WTC11 (cell line): ENCODE measurements at regions not wholly inside any gene's neighbourhood (a gene's known extent, or its start where the extent isn't known, plus 50 kb on each side); places are given as distances from the start of the nearest gene placed in this dataset.

Experiments used
- CREM ChIP-seq: sonication (generic); formaldehyde crosslinking; IDR thresholded peaks from 2 replicates; pipeline ENCODE4 v1.8.1; 2022; ENCODE audit warnings: mild to moderate bottlenecking, missing genetic modification reagents, moderate library complexity
- ELF4 ChIP-seq: sonication (generic); formaldehyde crosslinking; IDR thresholded peaks from 2 replicates; pipeline ENCODE4 v1.8.1; 2022; ENCODE audit warnings: low read depth, mild to moderate bottlenecking, moderate library complexity, missing genetic modification reagents
- MYBL2 ChIP-seq: sonication (generic); formaldehyde crosslinking; IDR thresholded peaks from 2 replicates; pipeline ENCODE4 v1.8.1; 2023; ENCODE audit warnings: mild to moderate bottlenecking, moderate library complexity, missing genetic modification reagents
- RELA ChIP-seq: sonication (generic); formaldehyde crosslinking; IDR thresholded peaks from 2 replicates; pipeline ENCODE4 v1.8.1; 2022; ENCODE audit warnings: missing genetic modification reagents, mild to moderate bottlenecking, borderline replicate concordance
- ZNF138 ChIP-seq: sonication (generic); formaldehyde crosslinking; conservative IDR thresholded peaks from 2 replicates; pipeline ENCODE4 v1.8.1; 2022; ENCODE audit warnings: mild to moderate bottlenecking, moderate library complexity, missing genetic modification reagents
- TF ChIP-seq, protein P1 (sequence below): fragments of 200-600 bp; IDR thresholded peaks from 2 replicates; pipeline ENCODE4 v1.8.0; 2022; ENCODE audit warnings: antibody characterized with exemption
- TF ChIP-seq, protein P2 (sequence below): sonication (generic); formaldehyde crosslinking; IDR thresholded peaks from 2 replicates; pipeline ENCODE4 v1.8.0; 2023; ENCODE audit warnings: mild to moderate bottlenecking, missing genetic modification reagents
- TF ChIP-seq, protein P3 (sequence below): sonication (generic); formaldehyde crosslinking; IDR thresholded peaks from 2 replicates; pipeline ENCODE4 v1.8.0; 2022; ENCODE audit warnings: mild to moderate bottlenecking, missing genetic modification reagents
- TF ChIP-seq, protein P4 (sequence below): fragments of 250-450 bp; sonication (Bioruptor Pico); IDR thresholded peaks from 2 replicates; pipeline ENCODE4 v1.9.0; 2021; ENCODE audit warnings: mild to moderate bottlenecking, borderline replicate concordance
- TF ChIP-seq, protein P5 (sequence below): sonication (generic); formaldehyde crosslinking; IDR thresholded peaks from 2 replicates; pipeline ENCODE4 v1.8.1; 2022; ENCODE audit warnings: mild to moderate bottlenecking, moderate library complexity, missing genetic modification reagents

DNA sequence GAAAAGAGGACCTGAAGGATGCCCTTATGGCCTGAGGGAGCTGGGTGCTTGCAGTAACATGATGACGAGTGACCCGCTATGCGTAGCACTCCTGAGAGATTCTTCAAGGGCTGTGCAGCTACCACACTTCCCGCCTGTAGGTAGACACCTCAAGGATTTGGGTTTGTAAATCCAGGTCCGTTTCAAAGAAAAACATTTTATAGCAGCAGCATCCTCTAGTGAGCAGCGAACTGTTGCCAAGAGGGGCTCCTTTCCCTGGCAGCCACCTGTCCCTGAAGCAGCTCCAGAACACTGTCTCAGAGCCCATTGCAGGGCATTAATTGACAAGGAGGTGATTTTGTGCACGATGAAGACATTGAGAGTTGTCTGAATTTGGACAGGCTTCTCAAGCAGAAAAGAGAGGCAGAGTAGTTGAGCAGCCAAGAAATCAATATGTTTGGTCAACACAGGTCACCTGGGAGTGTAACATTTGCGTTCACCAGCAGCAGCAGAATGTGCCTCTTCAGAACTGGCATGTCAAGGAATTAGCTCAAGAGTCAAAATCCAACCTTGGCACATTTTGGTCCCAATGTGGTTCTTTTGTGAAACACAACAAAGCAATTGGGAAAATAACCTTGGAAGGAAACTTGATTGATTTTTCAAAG lies 209.8 kb upstream of the MTNR1B start:
- TF ChIP-seq, protein P1, sequence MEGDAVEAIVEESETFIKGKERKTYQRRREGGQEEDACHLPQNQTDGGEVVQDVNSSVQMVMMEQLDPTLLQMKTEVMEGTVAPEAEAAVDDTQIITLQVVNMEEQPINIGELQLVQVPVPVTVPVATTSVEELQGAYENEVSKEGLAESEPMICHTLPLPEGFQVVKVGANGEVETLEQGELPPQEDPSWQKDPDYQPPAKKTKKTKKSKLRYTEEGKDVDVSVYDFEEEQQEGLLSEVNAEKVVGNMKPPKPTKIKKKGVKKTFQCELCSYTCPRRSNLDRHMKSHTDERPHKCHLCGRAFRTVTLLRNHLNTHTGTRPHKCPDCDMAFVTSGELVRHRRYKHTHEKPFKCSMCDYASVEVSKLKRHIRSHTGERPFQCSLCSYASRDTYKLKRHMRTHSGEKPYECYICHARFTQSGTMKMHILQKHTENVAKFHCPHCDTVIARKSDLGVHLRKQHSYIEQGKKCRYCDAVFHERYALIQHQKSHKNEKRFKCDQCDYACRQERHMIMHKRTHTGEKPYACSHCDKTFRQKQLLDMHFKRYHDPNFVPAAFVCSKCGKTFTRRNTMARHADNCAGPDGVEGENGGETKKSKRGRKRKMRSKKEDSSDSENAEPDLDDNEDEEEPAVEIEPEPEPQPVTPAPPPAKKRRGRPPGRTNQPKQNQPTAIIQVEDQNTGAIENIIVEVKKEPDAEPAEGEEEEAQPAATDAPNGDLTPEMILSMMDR, result no peak
- TF ChIP-seq, protein P2, sequence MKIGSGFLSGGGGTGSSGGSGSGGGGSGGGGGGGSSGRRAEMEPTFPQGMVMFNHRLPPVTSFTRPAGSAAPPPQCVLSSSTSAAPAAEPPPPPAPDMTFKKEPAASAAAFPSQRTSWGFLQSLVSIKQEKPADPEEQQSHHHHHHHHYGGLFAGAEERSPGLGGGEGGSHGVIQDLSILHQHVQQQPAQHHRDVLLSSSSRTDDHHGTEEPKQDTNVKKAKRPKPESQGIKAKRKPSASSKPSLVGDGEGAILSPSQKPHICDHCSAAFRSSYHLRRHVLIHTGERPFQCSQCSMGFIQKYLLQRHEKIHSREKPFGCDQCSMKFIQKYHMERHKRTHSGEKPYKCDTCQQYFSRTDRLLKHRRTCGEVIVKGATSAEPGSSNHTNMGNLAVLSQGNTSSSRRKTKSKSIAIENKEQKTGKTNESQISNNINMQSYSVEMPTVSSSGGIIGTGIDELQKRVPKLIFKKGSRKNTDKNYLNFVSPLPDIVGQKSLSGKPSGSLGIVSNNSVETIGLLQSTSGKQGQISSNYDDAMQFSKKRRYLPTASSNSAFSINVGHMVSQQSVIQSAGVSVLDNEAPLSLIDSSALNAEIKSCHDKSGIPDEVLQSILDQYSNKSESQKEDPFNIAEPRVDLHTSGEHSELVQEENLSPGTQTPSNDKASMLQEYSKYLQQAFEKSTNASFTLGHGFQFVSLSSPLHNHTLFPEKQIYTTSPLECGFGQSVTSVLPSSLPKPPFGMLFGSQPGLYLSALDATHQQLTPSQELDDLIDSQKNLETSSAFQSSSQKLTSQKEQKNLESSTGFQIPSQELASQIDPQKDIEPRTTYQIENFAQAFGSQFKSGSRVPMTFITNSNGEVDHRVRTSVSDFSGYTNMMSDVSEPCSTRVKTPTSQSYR (CRISPR knock-in tag), result no peak
- no peak for TF ChIP-seq CREM
- TF ChIP-seq, protein P3, sequence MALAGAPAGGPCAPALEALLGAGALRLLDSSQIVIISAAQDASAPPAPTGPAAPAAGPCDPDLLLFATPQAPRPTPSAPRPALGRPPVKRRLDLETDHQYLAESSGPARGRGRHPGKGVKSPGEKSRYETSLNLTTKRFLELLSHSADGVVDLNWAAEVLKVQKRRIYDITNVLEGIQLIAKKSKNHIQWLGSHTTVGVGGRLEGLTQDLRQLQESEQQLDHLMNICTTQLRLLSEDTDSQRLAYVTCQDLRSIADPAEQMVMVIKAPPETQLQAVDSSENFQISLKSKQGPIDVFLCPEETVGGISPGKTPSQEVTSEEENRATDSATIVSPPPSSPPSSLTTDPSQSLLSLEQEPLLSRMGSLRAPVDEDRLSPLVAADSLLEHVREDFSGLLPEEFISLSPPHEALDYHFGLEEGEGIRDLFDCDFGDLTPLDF (CRISPR knock-in tag), result no peak
- no peak for TF ChIP-seq MYBL2
- no peak for TF ChIP-seq ZNF138 (CRISPR knock-in tag)
- TF ChIP-seq, protein P4, sequence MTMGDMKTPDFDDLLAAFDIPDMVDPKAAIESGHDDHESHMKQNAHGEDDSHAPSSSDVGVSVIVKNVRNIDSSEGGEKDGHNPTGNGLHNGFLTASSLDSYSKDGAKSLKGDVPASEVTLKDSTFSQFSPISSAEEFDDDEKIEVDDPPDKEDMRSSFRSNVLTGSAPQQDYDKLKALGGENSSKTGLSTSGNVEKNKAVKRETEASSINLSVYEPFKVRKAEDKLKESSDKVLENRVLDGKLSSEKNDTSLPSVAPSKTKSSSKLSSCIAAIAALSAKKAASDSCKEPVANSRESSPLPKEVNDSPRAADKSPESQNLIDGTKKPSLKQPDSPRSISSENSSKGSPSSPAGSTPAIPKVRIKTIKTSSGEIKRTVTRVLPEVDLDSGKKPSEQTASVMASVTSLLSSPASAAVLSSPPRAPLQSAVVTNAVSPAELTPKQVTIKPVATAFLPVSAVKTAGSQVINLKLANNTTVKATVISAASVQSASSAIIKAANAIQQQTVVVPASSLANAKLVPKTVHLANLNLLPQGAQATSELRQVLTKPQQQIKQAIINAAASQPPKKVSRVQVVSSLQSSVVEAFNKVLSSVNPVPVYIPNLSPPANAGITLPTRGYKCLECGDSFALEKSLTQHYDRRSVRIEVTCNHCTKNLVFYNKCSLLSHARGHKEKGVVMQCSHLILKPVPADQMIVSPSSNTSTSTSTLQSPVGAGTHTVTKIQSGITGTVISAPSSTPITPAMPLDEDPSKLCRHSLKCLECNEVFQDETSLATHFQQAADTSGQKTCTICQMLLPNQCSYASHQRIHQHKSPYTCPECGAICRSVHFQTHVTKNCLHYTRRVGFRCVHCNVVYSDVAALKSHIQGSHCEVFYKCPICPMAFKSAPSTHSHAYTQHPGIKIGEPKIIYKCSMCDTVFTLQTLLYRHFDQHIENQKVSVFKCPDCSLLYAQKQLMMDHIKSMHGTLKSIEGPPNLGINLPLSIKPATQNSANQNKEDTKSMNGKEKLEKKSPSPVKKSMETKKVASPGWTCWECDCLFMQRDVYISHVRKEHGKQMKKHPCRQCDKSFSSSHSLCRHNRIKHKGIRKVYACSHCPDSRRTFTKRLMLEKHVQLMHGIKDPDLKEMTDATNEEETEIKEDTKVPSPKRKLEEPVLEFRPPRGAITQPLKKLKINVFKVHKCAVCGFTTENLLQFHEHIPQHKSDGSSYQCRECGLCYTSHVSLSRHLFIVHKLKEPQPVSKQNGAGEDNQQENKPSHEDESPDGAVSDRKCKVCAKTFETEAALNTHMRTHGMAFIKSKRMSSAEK, result no peak
- TF ChIP-seq, protein P5, sequence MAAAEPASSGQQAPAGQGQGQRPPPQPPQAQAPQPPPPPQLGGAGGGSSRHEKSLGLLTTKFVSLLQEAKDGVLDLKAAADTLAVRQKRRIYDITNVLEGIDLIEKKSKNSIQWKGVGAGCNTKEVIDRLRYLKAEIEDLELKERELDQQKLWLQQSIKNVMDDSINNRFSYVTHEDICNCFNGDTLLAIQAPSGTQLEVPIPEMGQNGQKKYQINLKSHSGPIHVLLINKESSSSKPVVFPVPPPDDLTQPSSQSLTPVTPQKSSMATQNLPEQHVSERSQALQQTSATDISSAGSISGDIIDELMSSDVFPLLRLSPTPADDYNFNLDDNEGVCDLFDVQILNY (CRISPR knock-in tag), result no peak
- TF ChIP-seq RELA (CRISPR knock-in tag), result no peak
- no peak for TF ChIP-seq ELF4
